GM23338 (cell line): ENCODE measurements at regions not wholly inside any gene's neighbourhood (a gene's known extent, or its start where the extent isn't known, plus 50 kb on each side); places are given as distances from the start of the nearest gene placed in this dataset.

Experiments
- CREB1 ChIP-seq: fragments of 250-450 bp; sonication (Bioruptor Pico); IDR thresholded peaks from 2 replicates; pipeline ENCODE4 v1.5.0; 2020; ENCODE audit warnings: low read depth, mild to moderate bottlenecking, moderate library complexity
- CTCF ChIP-seq, 2 experiments: fragments of 200-600 bp in 1 of 2; sonication (generic) in 1 of 2; conservative IDR thresholded peaks; 2 replicates each; pipeline versions ENCODE4 v1.5.1 to v1.6.1; 2016 to 2017; ENCODE audit warnings: antibody characterized with exemption in 2 of 2, low read depth in 2 of 2, mild to moderate bottlenecking in 2 of 2, moderate library complexity in 1 of 2
- EZH2 ChIP-seq: fragments of 200-600 bp; sonication (generic); IDR thresholded peaks from one replicate; pipeline ENCODE4 v1.8.0; 2017; ENCODE audit warnings: antibody characterized with exemption, mild to moderate bottlenecking, low read depth; ENCODE audit not compliant: unreplicated experiment
- EZH2phosphoT487 ChIP-seq: fragments of 200-600 bp; sonication (generic); IDR thresholded peaks from one replicate; pipeline ENCODE4 v1.8.1; 2018; ENCODE audit warnings: antibody characterized with exemption; ENCODE audit not compliant: unreplicated experiment

GRCh38 chr5:161085056-161085455 lies 233.0 kb upstream of the ATP10B start:
- TF ChIP-seq CTCF (conservative IDR thresholded peaks at IDR 0.05; ENCODE audit: low read depth in 2 of 2) (no peak), EZH2 (no peak), CREB1 (CRISPR knock-in tag) (no peak), EZH2phosphoT487 (no peak)
